Right lobe of liver (tissue), 6 donors: ENCODE measurements at regions not wholly inside any gene's neighbourhood (a gene's known extent, or its start where the extent isn't known, plus 50 kb on each side); places are given as distances from the start of the nearest gene placed in this dataset.

Experiments
- ATAC-seq, 4 donors: fragments of 200-7000 bp; cut with Tn5 transposase; one replicate each; pipeline ENCODE4 v1.9.1; 2020; ENCODE audit warnings: mild to moderate bottlenecking in 4 of 4, moderate library complexity in 4 of 4
- DNase-seq, 3 donors: peaks; one replicate each; pipeline ENCODE4 v3.0.0-alpha.2; 2020
- H3K27ac ChIP-seq, 3 donors: fragments of 200-600 bp; one replicate each; pipeline ENCODE4 v1.8.0; 2022
- H3K27me3 ChIP-seq, 2 donors: fragments of 200-600 bp; one replicate each; pipeline ENCODE4 v1.8.0; 2022
- H3K36me3 ChIP-seq, 4 donors: fragments of 200-600 bp; sonication (generic) in 1 of 4; one replicate each; pipeline versions ENCODE4 v1.5.1 to v1.8.0; 2017 to 2022; ENCODE audit warnings: control low read depth in 1 of 4
- H3K4me1 ChIP-seq, 4 donors: fragments of 200-600 bp; sonication (generic) in 1 of 4; one replicate each; pipeline versions ENCODE4 v1.5.1 to v1.8.0; 2017 to 2022; ENCODE audit warnings: control low read depth in 1 of 4
- H3K4me3 ChIP-seq, 3 donors: fragments of 200-600 bp; one replicate each; pipeline ENCODE4 v1.8.0; 2022
- H3K9me3 ChIP-seq, 4 donors: fragments of 200-600 bp; sonication (generic) in 1 of 4; one replicate each; pipeline versions ENCODE4 v1.5.1 to v1.8.0; 2017 to 2022; ENCODE audit warnings: control low read depth in 1 of 4
- CTCF ChIP-seq, 4 donors: fragments of 200-600 bp in 3 of 4; fragments of 450-650 bp in 1 of 4; IDR thresholded peaks; one replicate each; pipeline versions ENCODE4 v1.5.1 to v1.8.0; 2016 to 2022; ENCODE audit warnings: antibody characterized with exemption in 4 of 4, mild to moderate bottlenecking in 2 of 4
- POLR2A ChIP-seq: fragments of 450-650 bp; IDR thresholded peaks from one replicate; pipeline ENCODE4 v1.6.1; 2017; ENCODE audit warnings: antibody characterized with exemption, mild to moderate bottlenecking
- WGBS: methylation state at CpG from one replicate; pipeline ENCODE4 v1.1.6; 2018; ENCODE audit warnings: low coverage, low lambda C conversion rate; ENCODE audit not compliant: insufficient coverage; ENCODE audit errors: missing lambda C conversion rate; 5-methylcytosine and 5-hydroxymethylcytosine counted together
- intact Hi-C, 2 donors: fragments of 100-400 bp; cut with DNase I; formaldehyde crosslinking; loops; one replicate each; pipeline versions ENCODE4 v1.11.2 to v1.14.1; 2022
- donor health status: DM: no; HTN: yes; CAD: no.
- donor health status: DM: no; HTN: no; CAD: no.
- donor health status: DM: no; HTN: no; CAD: no.
- donor health status: DM: no; HTN: yes; CAD: no.
- donor health status: DM: no; HTN: yes; CAD: no.

GRCh38 chr18:22663378-22663777 is 245.7 kb upstream of the CTAGE1 start:
- ATAC-seq (no peak), DNase-seq (no peak)
- Histone ChIP-seq H3K4me3 (no peak overlapping the region), H3K36me3 (no peaks in the 10 kb centered on the region), H3K27ac (no peak overlapping the region), H3K4me1 (peaks cover 0 to 4% (median 0%) of the 10 kb centered on the region in 4 donors), H3K27me3 (no peaks in the 10 kb centered on the region), H3K9me3 (no peaks in the 10 kb centered on the region)
- 75% methylated on average over 1 of the region's 1 CpG for WGBS
- intact Hi-C loops = no loop called here
- no peak for TF ChIP-seq CTCF (IDR thresholded peaks at IDR 0.05)
- TF ChIP-seq POLR2A = no peak

- Histone ChIP-seq H3K27me3 (no peaks in the 10 kb centered on the region), H3K36me3 (no peaks in the 10 kb centered on the region), H3K4me1 (peaks cover 0 to 4% (median 0%) of the 10 kb centered on the region in 4 donors), H3K27ac (peak overlapping the region in 1 of 3 donors; percentile 21), H3K9me3 (no peaks in the 10 kb centered on the region), H3K4me3 (no peak overlapping the region)
- no peak for DNase-seq
- intact Hi-C loops = no loop called here
- ATAC-seq = peak; percentile 25 to 82 (median 62)
- WGBS = 63% methylated on average over 4 of the region's 4 CpGs
- TF ChIP-seq CTCF (IDR thresholded peaks at IDR 0.05) = no peak
- TF ChIP-seq POLR2A = no peak
Observed at GRCh38 chr18:22666411-22666940, 248.8 kb upstream of the CTAGE1 start.

- H3K4me3 ChIP-seq = no peak overlapping the region
- 75% methylated on average over 1 of the region's 4 CpGs for WGBS
- TF ChIP-seq POLR2A (no peak), CTCF (IDR thresholded peaks at IDR 0.05) (no peak)
- H3K4me1 ChIP-seq = peaks cover 0 to 4% (median 0%) of the 10 kb centered on the region in 4 donors
- H3K36me3 ChIP-seq = no peaks in the 10 kb centered on the region
- ATAC-seq (no peak), DNase-seq (no peak)
- intact Hi-C loops = no loop called here
- no peak overlapping the region for H3K27ac ChIP-seq
- no peaks in the 10 kb centered on the region for H3K9me3 ChIP-seq
- H3K27me3 ChIP-seq = no peaks in the 10 kb centered on the region
Observed at GRCh38 chr18:22667156-22667555, 249.4 kb upstream of the CTAGE1 start.

- DNase-seq (no peak), ATAC-seq (no peak)
- Histone ChIP-seq H3K4me1 (peaks cover 0 to 4% (median 0%) of the 10 kb centered on the region in 4 donors), H3K9me3 (no peaks in the 10 kb centered on the region), H3K36me3 (no peaks in the 10 kb centered on the region), H3K4me3 (no peak overlapping the region), H3K27me3 (no peaks in the 10 kb centered on the region), H3K27ac (no peak overlapping the region)
- TF ChIP-seq POLR2A = no peak
- TF ChIP-seq CTCF (IDR thresholded peaks at IDR 0.05) = no peak
- 72% methylated on average over 8 of the region's 8 CpGs for WGBS
- intact Hi-C loops = no loop called here
Observed at GRCh38 chr18:22667616-22668422, 250.1 kb upstream of the CTAGE1 start.
